Large intestine (tissue), 3 donors: ENCODE measurements at regions not wholly inside any gene's neighbourhood (a gene's known extent, or its start where the extent isn't known, plus 50 kb on each side); places are given as distances from the start of the nearest gene placed in this dataset.
A peak's percentile ranks its signal among the peaks of the same experiment; 100 is the strongest.

Source experiments
- DNase-seq, 2 donors: peaks; one replicate each; pipeline versions ENCODE4 v3.0.0 to v3.0.0-alpha.2; 2013
- H3K27ac ChIP-seq: one replicate; pipeline ENCODE4 v1.5.1; 2013; ENCODE audit warnings: low read length
- H3K27me3 ChIP-seq: 2 replicates; pipeline ENCODE4 v1.6.1; 2013; ENCODE audit warnings: low read length; ENCODE audit not compliant: control insufficient read depth, insufficient read depth
- H3K36me3 ChIP-seq: 2 replicates; pipeline ENCODE4 v1.6.1; 2013; ENCODE audit warnings: low read length; ENCODE audit not compliant: control insufficient read depth, insufficient read depth
- H3K4me1 ChIP-seq: one replicate; pipeline ENCODE4 v1.6.1; 2013; ENCODE audit warnings: low read length; ENCODE audit not compliant: control insufficient read depth, insufficient read depth
- H3K4me3 ChIP-seq: one replicate; pipeline ENCODE4 v1.5.1; 2013; ENCODE audit warnings: low read length
- H3K9me3 ChIP-seq: one replicate; pipeline ENCODE4 v1.6.1; 2013; ENCODE audit warnings: mild to moderate bottlenecking, low read depth, low read length, moderate library complexity; ENCODE audit not compliant: control insufficient read depth
- WGBS: methylation state at CpG from one replicate; pipeline ENCODE4 v1.1.5; 2013; ENCODE audit warnings: low lambda C conversion rate; ENCODE audit not compliant: insufficient coverage; 5-methylcytosine and 5-hydroxymethylcytosine counted together

DNA sequence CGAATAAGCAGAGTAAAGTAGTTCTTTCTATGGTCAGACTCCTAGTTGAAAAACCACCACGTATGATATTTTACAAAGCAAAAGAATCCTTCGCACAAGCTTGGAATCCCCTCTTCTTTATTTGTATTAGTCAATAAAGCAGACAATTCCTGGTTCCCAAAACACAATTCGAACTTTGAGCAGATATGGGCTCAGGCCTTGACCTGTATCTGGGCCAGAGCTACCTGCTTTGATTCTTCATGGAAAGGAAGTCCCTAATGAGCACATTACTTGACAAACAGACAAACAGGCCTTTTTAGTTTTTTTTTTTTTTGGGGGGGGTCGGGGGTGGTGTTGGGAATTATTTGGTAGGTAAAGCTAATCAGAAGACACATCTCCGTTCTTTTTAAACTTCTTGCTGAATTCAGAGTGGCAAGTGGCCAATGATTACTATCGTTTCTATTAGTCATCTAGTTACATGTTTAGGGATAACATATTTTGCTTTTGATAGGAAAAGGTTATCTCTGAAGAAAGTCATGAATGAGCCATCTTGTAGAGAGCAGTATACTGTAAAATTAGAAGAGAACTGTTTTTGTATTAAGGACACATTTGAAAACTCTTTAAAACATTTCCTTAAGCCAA, 116.6 kb upstream of the HMHB1 start:
- Histone ChIP-seq H3K27ac (no peak overlapping the region), H3K36me3 (no peaks in the 10 kb centered on the region), H3K4me3 (no peak overlapping the region), H3K27me3 (no peaks in the 10 kb centered on the region), H3K4me1 (peaks cover 2% of the 10 kb centered on the region), H3K9me3 (no peaks in the 10 kb centered on the region)
- no peak for DNase-seq
- 80% methylated on average over 2 of the region's 7 CpGs for WGBS

DNA sequence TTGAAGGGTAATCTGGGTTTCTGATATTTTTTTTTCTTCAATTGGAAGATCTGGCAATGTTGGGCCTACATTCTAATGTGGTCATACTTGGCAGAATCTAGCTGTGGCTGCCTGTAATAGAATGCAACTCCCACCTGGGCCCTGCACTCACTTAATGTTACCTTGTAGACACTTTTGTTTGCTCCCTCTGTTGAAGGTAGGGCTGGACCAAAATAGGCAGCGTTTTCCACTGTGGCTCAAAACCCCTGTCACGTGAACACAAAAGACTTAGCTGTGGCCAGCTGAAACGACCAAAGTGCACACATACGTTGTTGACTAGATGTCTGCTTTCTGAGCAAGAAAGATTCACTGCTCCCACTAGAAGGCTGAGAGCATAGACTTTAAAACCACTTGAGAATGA, 117.6 kb upstream of the HMHB1 start:
- Histone ChIP-seq H3K27ac (no peak overlapping the region), H3K4me3 (no peak overlapping the region), H3K36me3 (no peaks in the 10 kb centered on the region), H3K4me1 (peaks cover 2% of the 10 kb centered on the region), H3K9me3 (no peaks in the 10 kb centered on the region), H3K27me3 (no peaks in the 10 kb centered on the region)
- DNase-seq = no peak
- no CpG with 5 or more reads among the region's 4 CpGs for WGBS

DNA sequence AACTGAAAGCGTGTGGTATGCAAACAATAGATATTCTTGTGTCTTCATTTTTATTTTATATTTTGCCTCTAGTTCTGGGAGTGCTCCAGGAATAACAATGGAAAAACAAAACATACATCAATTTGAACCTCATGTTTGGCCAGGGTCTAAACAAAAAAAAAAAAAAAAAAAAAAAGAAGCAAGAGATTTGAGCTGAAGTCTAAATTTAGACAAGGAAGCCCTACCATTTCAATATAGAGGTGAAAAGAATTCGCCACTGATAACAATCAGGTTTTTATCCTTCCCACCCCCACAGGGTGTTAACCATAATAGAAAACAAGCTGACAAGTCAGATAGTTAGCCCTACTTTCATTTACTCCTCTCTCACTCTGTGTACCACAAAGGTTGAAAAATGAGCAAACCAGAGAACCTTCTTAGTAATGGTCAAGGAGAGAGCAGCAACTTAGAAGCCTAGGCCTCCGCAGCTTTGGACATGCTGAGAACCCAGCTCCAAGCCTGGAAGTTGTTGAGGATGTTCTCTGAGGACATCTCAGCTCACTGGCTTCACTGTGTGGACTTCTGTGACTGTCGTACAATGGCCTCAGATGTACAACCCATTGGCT, 118.2 kb upstream of the HMHB1 start:
- WGBS = no CpG with 5 or more reads among the region's 4 CpGs
- Histone ChIP-seq H3K4me3 (no peak overlapping the region), H3K27ac (peak overlapping the region; percentile 13), H3K4me1 (peaks cover 2% of the 10 kb centered on the region), H3K9me3 (no peaks in the 10 kb centered on the region), H3K36me3 (no peaks in the 10 kb centered on the region), H3K27me3 (no peaks in the 10 kb centered on the region)
- no peak for DNase-seq

DNA sequence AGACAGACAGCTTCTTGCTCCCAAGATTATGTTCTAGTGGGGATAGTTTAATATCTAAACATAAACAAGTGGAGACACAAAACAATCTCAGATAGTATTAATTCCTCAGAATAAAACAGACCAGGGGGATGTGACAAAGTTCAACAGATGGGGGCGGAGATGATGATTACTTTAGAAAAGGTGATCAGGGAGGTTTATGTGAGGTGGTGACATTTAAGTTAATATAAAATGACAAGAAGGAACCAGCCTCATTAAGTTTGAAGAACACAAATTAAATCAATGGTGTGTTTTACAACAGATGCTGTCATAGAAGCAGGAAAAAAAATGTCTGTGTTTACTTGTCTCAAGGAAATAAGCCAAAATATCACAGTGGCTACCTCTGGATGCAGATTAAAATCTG, 119.6 kb upstream of the HMHB1 start:
- Histone ChIP-seq H3K4me1 (peaks cover 2% of the 10 kb centered on the region), H3K36me3 (no peaks in the 10 kb centered on the region), H3K4me3 (no peak overlapping the region), H3K9me3 (no peaks in the 10 kb centered on the region), H3K27ac (no peak overlapping the region), H3K27me3 (no peaks in the 10 kb centered on the region)
- 14% methylated on average over 1 of the region's 1 CpG for WGBS
- no peak for DNase-seq

DNA sequence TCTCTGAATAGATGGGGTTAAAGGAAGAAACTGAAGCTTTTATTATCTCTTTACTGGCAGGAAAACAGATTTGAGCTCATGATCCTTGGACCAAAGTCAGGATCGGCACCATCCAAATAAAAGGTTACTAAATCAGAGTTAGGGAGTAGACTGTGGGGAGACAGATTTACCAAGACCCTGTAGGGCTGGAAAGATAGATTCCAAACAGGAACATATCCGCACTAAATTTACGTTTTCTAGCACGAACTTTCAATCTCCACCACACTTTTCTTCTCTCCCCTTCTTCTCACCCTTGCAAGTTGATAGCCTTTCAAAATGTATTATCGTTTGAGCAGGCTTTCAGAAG, 120.0 kb upstream of the HMHB1 start:
- no peaks in the 10 kb centered on the region for H3K36me3 ChIP-seq
- DNase-seq = peak in 1 of 2 donors; percentile 31
- no peak overlapping the region for H3K27ac ChIP-seq
- H3K4me3 ChIP-seq = no peak overlapping the region
- H3K9me3 ChIP-seq = no peaks in the 10 kb centered on the region
- WGBS = 40% methylated on average over 1 of the region's 5 CpGs
- no peaks in the 10 kb centered on the region for H3K27me3 ChIP-seq
- H3K4me1 ChIP-seq = peaks cover 2% of the 10 kb centered on the region

DNA sequence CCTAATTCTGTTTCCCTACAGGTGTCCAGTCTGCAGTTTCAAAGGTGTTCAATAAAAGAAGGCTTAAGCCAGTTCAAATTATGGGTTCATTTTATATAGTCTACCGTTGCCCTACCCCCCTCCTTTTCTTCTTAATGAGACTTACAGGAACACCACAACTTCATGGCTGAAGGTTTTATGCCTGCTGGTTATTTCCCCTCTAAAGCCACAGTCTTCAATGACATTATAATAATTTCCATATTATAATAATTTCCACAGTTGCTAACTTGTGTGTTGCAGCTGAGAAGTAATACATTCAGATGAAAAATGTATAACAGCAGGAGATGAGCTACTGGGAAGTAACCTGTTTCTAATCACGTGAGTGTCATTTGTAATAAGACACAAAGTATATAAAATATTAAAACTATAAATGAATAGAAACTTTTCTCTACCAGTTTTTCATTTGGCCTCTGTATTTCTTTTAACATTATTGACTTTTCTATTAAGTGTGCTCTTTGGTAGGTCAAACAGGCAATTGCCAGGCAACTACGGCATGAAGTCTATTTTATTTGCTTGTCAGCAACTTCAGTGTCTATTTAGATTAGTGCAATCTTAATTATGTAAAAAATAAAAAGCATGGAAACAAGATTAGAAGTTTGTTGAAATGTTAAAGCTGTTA, 120.5 kb upstream of the HMHB1 start:
- H3K9me3 ChIP-seq = no peaks in the 10 kb centered on the region
- no peaks in the 10 kb centered on the region for H3K36me3 ChIP-seq
- no peak overlapping the region for H3K4me3 ChIP-seq
- no peak overlapping the region for H3K27ac ChIP-seq
- peaks cover 2% of the 10 kb centered on the region for H3K4me1 ChIP-seq
- peak in 1 of 2 donors; percentile 21 for DNase-seq
- H3K27me3 ChIP-seq = no peaks in the 10 kb centered on the region
- 55% methylated on average over 3 of the region's 3 CpGs for WGBS

DNA sequence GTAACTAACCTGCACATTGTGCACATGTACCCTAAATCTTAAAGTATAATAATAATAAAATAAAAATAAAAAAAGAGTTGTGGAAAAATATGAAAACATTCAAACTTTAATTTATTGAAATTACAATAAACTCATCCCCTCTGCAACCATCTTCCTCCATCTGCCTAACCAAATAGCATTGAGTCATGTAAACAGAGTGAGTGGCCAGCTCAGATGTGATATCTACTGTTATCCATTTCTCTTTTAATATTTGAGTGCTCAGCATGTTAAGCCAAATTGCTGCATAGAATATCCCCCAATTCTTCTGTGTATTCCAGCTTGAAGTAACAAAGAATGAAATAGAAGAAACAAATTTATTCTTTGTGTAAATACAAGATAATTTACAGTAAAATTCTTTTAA, 124.4 kb upstream of the HMHB1 start:
- Histone ChIP-seq H3K36me3 (no peaks in the 10 kb centered on the region), H3K4me1 (peaks cover 2% of the 10 kb centered on the region), H3K27me3 (no peaks in the 10 kb centered on the region), H3K27ac (no peak overlapping the region), H3K4me3 (no peak overlapping the region), H3K9me3 (no peaks in the 10 kb centered on the region)
- no peak for DNase-seq

DNA sequence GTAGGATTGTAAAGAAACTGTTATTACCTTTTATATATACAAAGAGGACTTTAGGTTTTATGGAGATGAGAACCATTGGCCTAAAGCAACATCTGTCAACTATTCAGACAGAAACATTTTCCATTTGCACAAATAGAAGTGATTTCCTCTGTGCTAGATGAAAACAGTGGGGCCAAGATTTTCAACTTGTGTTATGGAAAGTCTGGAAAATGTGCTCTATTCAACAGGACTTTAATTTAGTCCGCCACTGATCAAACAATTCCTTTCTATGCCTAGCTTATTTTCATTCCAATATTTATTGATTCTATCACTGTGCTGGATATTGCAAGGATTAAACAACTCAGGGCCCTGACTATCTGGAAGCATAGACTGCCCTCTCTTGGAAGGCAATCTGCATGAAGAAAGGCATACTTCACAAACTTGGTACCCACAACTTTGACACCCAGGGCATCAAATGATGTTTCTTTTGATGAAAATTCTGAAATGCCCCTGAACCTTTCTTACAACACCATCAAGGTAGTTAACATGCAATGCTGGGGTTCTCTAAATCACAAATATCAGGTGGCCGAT, 126.6 kb upstream of the HMHB1 start:
- H3K27me3 ChIP-seq = no peaks in the 10 kb centered on the region
- no peak for DNase-seq
- WGBS = 100% methylated on average over 1 of the region's 2 CpGs
- no peak overlapping the region for H3K4me3 ChIP-seq
- no peak overlapping the region for H3K27ac ChIP-seq
- no peaks in the 10 kb centered on the region for H3K36me3 ChIP-seq
- H3K9me3 ChIP-seq = no peaks in the 10 kb centered on the region
- no peaks in the 10 kb centered on the region for H3K4me1 ChIP-seq

DNA sequence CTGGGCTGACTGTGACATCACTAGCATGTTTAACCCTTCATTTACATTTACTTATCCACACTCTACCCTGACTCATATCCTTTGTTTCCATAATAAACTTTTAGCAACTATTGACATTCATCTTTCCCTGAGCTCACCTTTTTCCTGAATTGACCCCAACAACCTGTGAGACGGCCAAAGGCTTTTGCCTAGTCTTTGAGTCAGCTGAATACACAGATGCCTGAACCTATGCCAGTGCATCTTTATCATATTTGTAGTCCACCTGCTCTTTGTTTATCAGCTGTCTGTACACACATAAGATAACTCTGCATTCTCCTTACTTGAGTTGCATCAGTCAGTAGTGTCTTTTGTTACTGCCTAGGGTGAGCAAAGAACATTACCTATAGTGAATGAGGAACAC, 128.5 kb upstream of the HMHB1 start:
- H3K4me1 ChIP-seq = no peaks in the 10 kb centered on the region

DNA sequence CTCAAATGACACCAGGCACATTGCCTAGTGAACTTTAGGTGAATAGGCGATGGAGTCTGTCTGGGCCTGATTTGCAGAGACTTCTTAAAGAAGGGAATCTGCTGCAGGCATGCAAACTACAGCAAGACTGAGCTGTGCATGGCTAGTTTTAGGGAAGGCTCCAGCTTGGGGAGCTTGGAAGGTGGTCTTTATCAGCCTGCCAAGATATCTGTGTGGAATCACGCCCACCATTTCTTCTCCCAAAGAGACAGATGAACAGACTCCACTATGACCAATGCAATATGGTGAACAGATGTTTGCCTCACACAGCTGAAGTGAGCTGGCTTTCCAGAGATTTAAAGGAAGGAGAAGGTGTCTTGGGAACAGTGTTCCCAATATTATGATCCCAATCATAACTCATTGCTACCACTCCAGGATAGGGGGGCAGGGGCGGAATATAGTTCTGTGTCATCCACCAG, 129.0 kb upstream of the HMHB1 start:
- Histone ChIP-seq H3K4me1 (no peaks in the 10 kb centered on the region), H3K36me3 (no peaks in the 10 kb centered on the region), H3K9me3 (no peaks in the 10 kb centered on the region), H3K27ac (no peak overlapping the region), H3K27me3 (no peaks in the 10 kb centered on the region), H3K4me3 (no peak overlapping the region)
- DNase-seq = no peak
- no CpG with 5 or more reads among the region's 3 CpGs for WGBS

More for the DNA sequence above, 128.5 kb upstream of the HMHB1 start:
- Histone ChIP-seq H3K36me3 (no peaks in the 10 kb centered on the region), H3K9me3 (no peaks in the 10 kb centered on the region), H3K27me3 (no peaks in the 10 kb centered on the region), H3K27ac (no peak overlapping the region), H3K4me3 (no peak overlapping the region)
- no CpG with 5 or more reads among the region's 1 CpG for WGBS
- no peak for DNase-seq
